Endodermal cell (in vitro differentiated cells): ENCODE measurements at regions not wholly inside any gene's neighbourhood (a gene's known extent, or its start where the extent isn't known, plus 50 kb on each side); places are given as distances from the start of the nearest gene placed in this dataset.

Experiments
- DNase-seq: peaks from one replicate; pipeline ENCODE4 v3.0.0-alpha.2; 2017
- H3K27ac ChIP-seq: 2 replicates; pipeline ENCODE4 v1.5.1; 2013; ENCODE audit warnings: mild to moderate bottlenecking, low read depth, low read length, moderate library complexity
- H3K27me3 ChIP-seq: 2 replicates; pipeline ENCODE4 v1.6.1; 2013; ENCODE audit warnings: mild to moderate bottlenecking, low read length, moderate library complexity; ENCODE audit not compliant: insufficient read depth, control insufficient read depth, poor library complexity, severe bottlenecking
- H3K36me3 ChIP-seq: 2 replicates; pipeline ENCODE4 v1.7.0; 2013; ENCODE audit warnings: mild to moderate bottlenecking, low read length, moderate library complexity; ENCODE audit not compliant: control insufficient read depth, insufficient read depth
- H3K4me1 ChIP-seq: one replicate; pipeline ENCODE4 v1.7.0; 2013; ENCODE audit warnings: low read length; ENCODE audit not compliant: control insufficient read depth, insufficient read depth
- H3K4me3 ChIP-seq: 2 replicates; pipeline ENCODE4 v1.5.1; 2013; ENCODE audit warnings: mild to moderate bottlenecking, low read length, moderate library complexity
- H3K9ac ChIP-seq: 2 replicates; pipeline ENCODE4 v1.6.1; 2013; ENCODE audit warnings: mild to moderate bottlenecking, low read length, moderate library complexity; ENCODE audit not compliant: poor library complexity, severe bottlenecking; ENCODE audit errors: extremely low read depth
- H3K9me3 ChIP-seq: 2 replicates; pipeline ENCODE4 v1.6.1; 2013; ENCODE audit warnings: mild to moderate bottlenecking, low read length, moderate library complexity; ENCODE audit not compliant: control insufficient read depth
- H3K27ac Mint-ChIP-seq: 2 replicates; pipeline ENCODE4 v1.8.0; 2020; ENCODE audit warnings: mixed read lengths
- H3K27me3 Mint-ChIP-seq: 2 replicates; pipeline ENCODE4 v1.8.0; 2021; ENCODE audit warnings: mild to moderate bottlenecking, mixed read lengths; ENCODE audit not compliant: insufficient read depth
- H3K36me3 Mint-ChIP-seq: 2 replicates; pipeline ENCODE4 v1.8.0; 2020; ENCODE audit warnings: low read depth, mixed read lengths
- H3K4me1 Mint-ChIP-seq: 2 replicates; pipeline ENCODE4 v1.8.0; 2020; ENCODE audit warnings: mixed read lengths
- H3K4me3 Mint-ChIP-seq: 2 replicates; pipeline ENCODE4 v1.8.0; 2020; ENCODE audit warnings: mild to moderate bottlenecking, moderate library complexity, mixed read lengths
- H3K9me3 Mint-ChIP-seq: 2 replicates; pipeline ENCODE4 v1.8.0; 2020; ENCODE audit warnings: mild to moderate bottlenecking, mixed read lengths
- CTCF ChIP-seq: fragments of 200-600 bp; sonication (generic); conservative IDR thresholded peaks from 2 replicates; pipeline ENCODE4 v1.5.0; 2021; ENCODE audit warnings: antibody characterized with exemption, mild to moderate bottlenecking
- WGBS, 2 experiments: methylation state at CpG; one replicate each; pipeline versions ENCODE4 v1.1.5 to v1.1.7; 2013; ENCODE audit warnings: missing lambda C conversion rate in 2 of 2, mixed read lengths in 1 of 2; ENCODE audit not compliant: insufficient coverage in 1 of 2, insufficient read length in 1 of 2; 5-methylcytosine and 5-hydroxymethylcytosine counted together

- H3K9ac ChIP-seq = no peak overlapping the region
- DNase-seq = no peak
- no peak overlapping the region for H3K4me3 ChIP-seq
- H3K4me1 ChIP-seq = no peaks in the 10 kb centered on the region
- H3K9me3 ChIP-seq = no peaks in the 10 kb centered on the region
- H3K4me3 Mint-ChIP-seq = no peak overlapping the region
- H3K4me1 Mint-ChIP-seq = no peaks in the 10 kb centered on the region
- H3K36me3 Mint-ChIP-seq = no peaks in the 10 kb centered on the region
- WGBS, 2 experiments = 92 to 100% methylated on average over 1 to 3 of the region's 3 CpGs
- H3K27me3 ChIP-seq = no peaks in the 10 kb centered on the region
- H3K27ac Mint-ChIP-seq = no peak overlapping the region
- no peaks in the 10 kb centered on the region for H3K27me3 Mint-ChIP-seq
- H3K36me3 ChIP-seq = no peaks in the 10 kb centered on the region
- H3K9me3 Mint-ChIP-seq = no peaks in the 10 kb centered on the region
- no peak overlapping the region for H3K27ac ChIP-seq
- no peak for TF ChIP-seq CTCF
These were observed 206.7 kb upstream of the SLIT2 start for GRCh38 chr4:20044966-20045365.

- Mint-ChIP-seq H3K9me3 (no peaks in the 10 kb centered on the region), H3K36me3 (no peaks in the 10 kb centered on the region), H3K27me3 (no peaks in the 10 kb centered on the region), H3K4me1 (no peaks in the 10 kb centered on the region), H3K27ac (no peak overlapping the region), H3K4me3 (no peak overlapping the region)
- 87 to 100% methylated on average over 1 to 2 of the region's 2 CpGs for WGBS, 2 experiments
- TF ChIP-seq CTCF = no peak
- Histone ChIP-seq H3K4me3 (no peak overlapping the region), H3K9me3 (no peaks in the 10 kb centered on the region), H3K9ac (no peak overlapping the region), H3K27me3 (no peaks in the 10 kb centered on the region), H3K36me3 (no peaks in the 10 kb centered on the region), H3K4me1 (no peaks in the 10 kb centered on the region), H3K27ac (no peak overlapping the region)
- DNase-seq = no peak
These were observed 207.2 kb upstream of the SLIT2 start for GRCh38 chr4:20044502-20044911.

- no peaks in the 10 kb centered on the region for H3K9me3 ChIP-seq
- 78% methylated on average over 1 of the region's 1 CpG for WGBS, 2 experiments
- H3K27me3 ChIP-seq = no peaks in the 10 kb centered on the region
- Mint-ChIP-seq H3K4me1 (no peaks in the 10 kb centered on the region), H3K36me3 (no peaks in the 10 kb centered on the region), H3K27ac (no peak overlapping the region), H3K4me3 (no peak overlapping the region), H3K9me3 (no peaks in the 10 kb centered on the region), H3K27me3 (no peaks in the 10 kb centered on the region)
- no peak overlapping the region for H3K27ac ChIP-seq
- H3K36me3 ChIP-seq = no peaks in the 10 kb centered on the region
- no peaks in the 10 kb centered on the region for H3K4me1 ChIP-seq
- H3K9ac ChIP-seq = no peak overlapping the region
- H3K4me3 ChIP-seq = no peak overlapping the region
- no peak for DNase-seq
- TF ChIP-seq CTCF = no peak
These were observed 207.7 kb upstream of the SLIT2 start for GRCh38 chr4:20043991-20044390.
